OCI-LY7 (cell line): ENCODE measurements at regions not wholly inside any gene's neighbourhood (a gene's known extent, or its start where the extent isn't known, plus 50 kb on each side); places are given as distances from the start of the nearest gene placed in this dataset.

Experiments
- BruUV-seq: library from RNA; stranded (reverse); fragments of 400-500 nt; replicated peaks from 2 replicates; lab custom pipeline; 2021; lab: Mats Ljungman, UMichigan
- CTCF ChIA-PET: fragments of 300-600 bp; sonication (Branson Sonifier 250); formaldehyde crosslinking; loops from one replicate; lab custom pipeline; 2022; ENCODE audit warnings: antibody characterized with exemption; ENCODE audit not compliant: unreplicated experiment; lab: Charles Lee
- POLR2A ChIA-PET: fragments of 300-600 bp; sonication (Branson Sonifier 250); formaldehyde crosslinking; loops from one replicate; lab custom pipeline; 2022; ENCODE audit warnings: antibody characterized with exemption; lab: Charles Lee
- DNase-seq: peaks from one replicate; pipeline ENCODE4 v3.0.0-alpha.2; 2015; ENCODE audit warnings: low spot score
- H2AFZ ChIP-seq: fragments of 200-600 bp; sonication (generic), shearing (Covaris generic); 2 replicates; pipeline ENCODE4 v1.6.1; 2014; ENCODE audit warnings: mild to moderate bottlenecking, antibody characterized with exemption, low read length, moderate library complexity
- H3K27ac ChIP-seq: fragments of 200-600 bp; sonication (generic); 2 replicates; pipeline ENCODE4 v1.5.1; 2014; ENCODE audit warnings: mixed run types, low read depth, mild to moderate bottlenecking, moderate library complexity, low read length, inconsistent platforms; ENCODE audit not compliant: poor library complexity, severe bottlenecking
- H3K36me3 ChIP-seq: fragments of 200-600 bp; sonication (generic); 2 replicates; pipeline ENCODE4 v1.6.1; 2014; ENCODE audit warnings: mild to moderate bottlenecking, antibody characterized with exemption, low read length, moderate library complexity, mixed read lengths; ENCODE audit not compliant: insufficient read depth
- H3K4me1 ChIP-seq: fragments of 200-600 bp; sonication (generic); 2 replicates; pipeline ENCODE4 v1.5.1; 2014; ENCODE audit warnings: mild to moderate bottlenecking, low read length; ENCODE audit not compliant: insufficient read depth, poor library complexity, severe bottlenecking
- H3K4me2 ChIP-seq: fragments of 200-600 bp; sonication (generic); 2 replicates; pipeline ENCODE4 v1.6.1; 2014; ENCODE audit warnings: mild to moderate bottlenecking, low read length
- H3K4me3 ChIP-seq: fragments of 200-600 bp; sonication (generic); 2 replicates; pipeline ENCODE4 v1.5.1; 2014; ENCODE audit warnings: mild to moderate bottlenecking, low read depth, low read length; ENCODE audit not compliant: poor library complexity, severe bottlenecking
- H3K79me2 ChIP-seq: fragments of 200-600 bp; sonication (generic); 2 replicates; pipeline ENCODE4 v1.6.1; 2016; ENCODE audit warnings: low read depth, mild to moderate bottlenecking, low read length, moderate library complexity, mixed read lengths; ENCODE audit not compliant: insufficient read depth
- H3K9me2 ChIP-seq: fragments of 200-600 bp; sonication (generic); 2 replicates; pipeline ENCODE4 v1.6.1; 2016; ENCODE audit warnings: mild to moderate bottlenecking, low read length, mixed read lengths; ENCODE audit not compliant: insufficient read depth
- H3K9me3 ChIP-seq: fragments of 200-600 bp; sonication (generic); 2 replicates; pipeline ENCODE4 v1.6.1; 2014; ENCODE audit warnings: mild to moderate bottlenecking, mixed run types, low read length, mixed read lengths
- H4K20me1 ChIP-seq: fragments of 200-600 bp; sonication (generic); 2 replicates; pipeline ENCODE4 v1.6.1; 2014; ENCODE audit warnings: mild to moderate bottlenecking, antibody characterized with exemption, low read length, moderate library complexity, mixed read lengths; ENCODE audit not compliant: insufficient read depth
- EZH2phosphoT487 ChIP-seq: fragments of 200-600 bp; sonication (generic); IDR thresholded peaks from 2 replicates; pipeline ENCODE4 v1.6.1; 2018; ENCODE audit warnings: low read depth, borderline replicate concordance, mild to moderate bottlenecking, mixed run types, antibody characterized with exemption, low read length, moderate library complexity, mixed read lengths
- intact Hi-C: fragments of 100-400 bp; cut with micrococcal nuclease; formaldehyde crosslinking; loops from one replicate; pipeline ENCODE4 v1.10.0; 2022; ENCODE audit not compliant: unreplicated experiment
- TF ChIP-seq, protein P1 (sequence below): fragments of 200-600 bp; sonication (generic); conservative IDR thresholded peaks from 2 replicates; pipeline ENCODE4 v1.5.1; 2014; ENCODE audit warnings: mild to moderate bottlenecking, antibody characterized with exemption, low read length, moderate library complexity, mixed read lengths

DNA sequence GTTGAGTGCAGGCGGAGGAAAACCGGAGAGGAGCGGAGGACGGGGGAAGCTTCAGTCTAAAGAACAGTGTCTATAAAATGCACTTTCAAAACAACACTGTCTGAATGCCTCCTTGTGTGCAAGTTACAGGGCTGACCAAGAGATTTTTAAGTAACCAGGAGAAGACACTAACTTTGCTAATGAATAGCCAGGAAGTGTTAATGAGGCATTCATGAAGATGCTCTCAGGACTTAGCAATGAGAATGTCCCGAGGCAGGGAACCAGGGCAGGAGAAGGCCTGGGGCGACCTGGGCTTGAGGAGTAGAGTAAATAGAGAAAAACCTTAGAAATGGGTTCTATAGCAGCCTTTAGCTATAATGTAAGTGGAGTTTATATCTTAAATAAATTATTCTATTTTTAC is 312.1 kb downstream of the SKIDA1 start:
- no peaks in the 10 kb centered on the region for H4K20me1 ChIP-seq
- no peak overlapping the region for H3K27ac ChIP-seq
- CTCF ChIA-PET, result no interaction called here
- DNase-seq, result no peak
- POLR2A ChIA-PET, result interaction anchor here (0.6 kb wide), 1 partner anchor 719 kb away, joined by 6 read pairs; no protein-coding TSS in a partner anchor
- H2AFZ ChIP-seq, result no peak overlapping the region
- BruUV-seq, result no TSS peak
- no peaks in the 10 kb centered on the region for H3K9me2 ChIP-seq
- H3K4me3 ChIP-seq, result no peak overlapping the region
- intact Hi-C loops, result no loop called here
- no peaks in the 10 kb centered on the region for H3K9me3 ChIP-seq
- H3K4me1 ChIP-seq, result no peaks in the 10 kb centered on the region
- H3K36me3 ChIP-seq, result no peaks in the 10 kb centered on the region
- no peak for TF ChIP-seq EZH2phosphoT487
- TF ChIP-seq, protein P1, sequence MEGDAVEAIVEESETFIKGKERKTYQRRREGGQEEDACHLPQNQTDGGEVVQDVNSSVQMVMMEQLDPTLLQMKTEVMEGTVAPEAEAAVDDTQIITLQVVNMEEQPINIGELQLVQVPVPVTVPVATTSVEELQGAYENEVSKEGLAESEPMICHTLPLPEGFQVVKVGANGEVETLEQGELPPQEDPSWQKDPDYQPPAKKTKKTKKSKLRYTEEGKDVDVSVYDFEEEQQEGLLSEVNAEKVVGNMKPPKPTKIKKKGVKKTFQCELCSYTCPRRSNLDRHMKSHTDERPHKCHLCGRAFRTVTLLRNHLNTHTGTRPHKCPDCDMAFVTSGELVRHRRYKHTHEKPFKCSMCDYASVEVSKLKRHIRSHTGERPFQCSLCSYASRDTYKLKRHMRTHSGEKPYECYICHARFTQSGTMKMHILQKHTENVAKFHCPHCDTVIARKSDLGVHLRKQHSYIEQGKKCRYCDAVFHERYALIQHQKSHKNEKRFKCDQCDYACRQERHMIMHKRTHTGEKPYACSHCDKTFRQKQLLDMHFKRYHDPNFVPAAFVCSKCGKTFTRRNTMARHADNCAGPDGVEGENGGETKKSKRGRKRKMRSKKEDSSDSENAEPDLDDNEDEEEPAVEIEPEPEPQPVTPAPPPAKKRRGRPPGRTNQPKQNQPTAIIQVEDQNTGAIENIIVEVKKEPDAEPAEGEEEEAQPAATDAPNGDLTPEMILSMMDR, result no peak
- no peaks in the 10 kb centered on the region for H3K79me2 ChIP-seq
- no peak overlapping the region for H3K4me2 ChIP-seq

DNA sequence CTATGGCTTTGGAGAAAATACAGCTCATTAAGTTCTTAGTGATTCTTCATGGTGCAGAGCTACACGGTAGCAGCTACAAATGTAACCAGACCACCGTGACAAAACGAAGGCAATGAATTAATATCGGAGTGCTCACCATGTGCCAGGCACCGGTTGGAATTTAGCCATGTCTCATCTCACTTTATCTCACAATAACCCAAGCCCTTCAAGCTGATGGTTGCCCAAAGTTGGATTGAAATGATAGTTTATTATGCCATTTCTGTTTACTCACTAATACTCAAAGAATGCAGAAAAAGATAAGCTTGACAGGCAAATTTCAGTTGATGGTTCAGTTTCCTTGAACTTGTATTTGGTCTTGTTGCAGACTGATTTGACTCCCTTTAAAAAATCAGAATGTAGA is 312.6 kb downstream of the SKIDA1 start:
- H3K9me3 ChIP-seq, result no peaks in the 10 kb centered on the region
- no peaks in the 10 kb centered on the region for H3K9me2 ChIP-seq
- BruUV-seq, result no TSS peak
- ChIA-PET POLR2A (interaction anchor here (0.6 to 0.8 kb wide), 3 partner anchors 12 to 719 kb away, joined by 3 to 8 read pairs (median 6); no protein-coding TSS in a partner anchor), CTCF (no interaction called here)
- no peak for TF ChIP-seq EZH2phosphoT487
- TF ChIP-seq, protein P1, result no peak
- H2AFZ ChIP-seq, result no peak overlapping the region
- intact Hi-C loops, result no loop called here
- no peaks in the 10 kb centered on the region for H4K20me1 ChIP-seq
- no peak for DNase-seq
- H3K4me3 ChIP-seq, result no peak overlapping the region
- H3K27ac ChIP-seq, result no peak overlapping the region
- no peaks in the 10 kb centered on the region for H3K4me1 ChIP-seq
- H3K79me2 ChIP-seq, result no peaks in the 10 kb centered on the region
- no peak overlapping the region for H3K4me2 ChIP-seq
- H3K36me3 ChIP-seq, result no peaks in the 10 kb centered on the region

DNA sequence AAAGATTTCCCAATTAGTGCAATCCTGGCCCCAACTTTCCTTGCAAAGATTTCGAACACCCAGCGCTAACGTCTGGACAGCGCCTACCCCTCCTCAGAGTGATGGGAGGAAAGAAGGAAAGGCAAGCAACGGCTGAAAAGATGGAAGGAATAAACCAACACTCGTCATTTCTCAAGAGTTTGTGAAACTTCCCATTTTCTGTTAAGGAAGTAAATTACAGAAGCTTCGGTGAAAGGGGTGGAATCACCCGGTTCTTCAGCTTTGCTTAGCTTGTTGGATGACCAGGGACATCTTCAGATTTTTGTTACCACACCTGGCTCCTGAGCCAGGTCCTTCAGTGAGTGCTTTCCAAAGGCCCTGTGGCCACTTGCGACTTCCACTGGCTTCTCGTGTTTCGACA is 313.1 kb downstream of the SKIDA1 start:
- H3K9me3 ChIP-seq, result no peaks in the 10 kb centered on the region
- no peak for TF ChIP-seq EZH2phosphoT487
- TF ChIP-seq, protein P1, result no peak
- no TSS peak for BruUV-seq
- H2AFZ ChIP-seq, result no peak overlapping the region
- no peaks in the 10 kb centered on the region for H3K79me2 ChIP-seq
- no peaks in the 10 kb centered on the region for H3K4me1 ChIP-seq
- no peak overlapping the region for H3K27ac ChIP-seq
- intact Hi-C loops, result no loop called here
- no peak overlapping the region for H3K4me2 ChIP-seq
- ChIA-PET POLR2A (interaction anchor here (0.6 to 0.8 kb wide), 2 partner anchors 11 to 27 kb away, joined by 3 to 8 read pairs; no protein-coding TSS in a partner anchor), CTCF (no interaction called here)
- H3K4me3 ChIP-seq, result no peak overlapping the region
- DNase-seq, result no peak
- H3K9me2 ChIP-seq, result no peaks in the 10 kb centered on the region
- no peaks in the 10 kb centered on the region for H3K36me3 ChIP-seq
- H4K20me1 ChIP-seq, result no peaks in the 10 kb centered on the region
